Spleen (tissue), 11 donors: ENCODE measurements at regions not wholly inside any gene's neighbourhood (a gene's known extent, or its start where the extent isn't known, plus 50 kb on each side); places are given as distances from the start of the nearest gene placed in this dataset.
"Not testable (repeated sequence)": the region's sequence is repeated elsewhere in the genome, so short reads cannot be mapped to it uniquely, and the experiment has no call there.

Experiments
- DNase-seq: peaks from one replicate; pipeline ENCODE4 v3.0.0-alpha.2; 2020
- H3K27ac ChIP-seq, 8 donors: fragments of 200-600 bp; sonication (generic) in 7 of 8; 1 replicate in 4 of 8; 2 replicates in 4 of 8; pipeline versions ENCODE4 v1.5.0 to v1.8.0; 2016 to 2021; ENCODE audit warnings: inconsistent platforms in 4 of 8, mild to moderate bottlenecking in 4 of 8, moderate library complexity in 1 of 8
- H3K27me3 ChIP-seq, 7 donors: fragments of 200-600 bp; sonication (generic) in 6 of 7; replicated peaks in 1 of 7; 1 replicate in 4 of 7; 2 replicates in 3 of 7; pipeline versions ENCODE4 v1.5.0 to v1.8.0; 2016 to 2021; ENCODE audit warnings: inconsistent platforms in 3 of 7, mild to moderate bottlenecking in 1 of 7
- H3K36me3 ChIP-seq, 6 donors: fragments of 200-600 bp; sonication (generic) in 5 of 6; 1 replicate in 4 of 6; 2 replicates in 2 of 6; pipeline versions ENCODE4 v1.5.0 to v1.8.0; 2016 to 2021; ENCODE audit warnings: inconsistent platforms in 2 of 6
- H3K4me1 ChIP-seq, 6 donors: fragments of 200-600 bp; sonication (generic) in 5 of 6; 1 replicate in 3 of 6; 2 replicates in 3 of 6; pipeline versions ENCODE4 v1.5.0 to v1.8.0; 2016 to 2021; ENCODE audit warnings: inconsistent platforms in 3 of 6
- H3K4me3 ChIP-seq, 8 donors: fragments of 200-600 bp; sonication (generic) in 7 of 8; 1 replicate in 4 of 8; 2 replicates in 4 of 8; pipeline versions ENCODE4 v1.5.0 to v1.8.0; 2016 to 2021; ENCODE audit warnings: inconsistent platforms in 4 of 8, mild to moderate bottlenecking in 4 of 8, moderate library complexity in 2 of 8
- H3K9me3 ChIP-seq, 8 donors: fragments of 200-600 bp; sonication (generic) in 7 of 8; 1 replicate in 4 of 8; 2 replicates in 4 of 8; pipeline versions ENCODE4 v1.5.0 to v1.8.0; 2016 to 2021; ENCODE audit warnings: inconsistent platforms in 4 of 8
- POLR2A ChIP-seq, 3 donors: fragments of 450-650 bp; IDR thresholded peaks; one replicate each; pipeline ENCODE4 v1.5.1; 2017; ENCODE audit warnings: antibody characterized with exemption in 3 of 3, mild to moderate bottlenecking in 1 of 3
- POLR2AphosphoS5 ChIP-seq, 3 donors: sonication (generic); formaldehyde crosslinking; IDR thresholded peaks; one replicate each; pipeline ENCODE4 v1.5.1; 2017; ENCODE audit warnings: antibody characterized with exemption in 3 of 3
- WGBS, 5 donors: extraction: QIAGEN DNeasy Blood & Tissue Kit in 3 of 5; methylation state at CpG; one replicate each; pipeline versions ENCODE4 v1.1.5 to v1.1.7; 2013 to 2018; 5-methylcytosine and 5-hydroxymethylcytosine counted together
- intact Hi-C: fragments of 100-400 bp; cut with DNase I; formaldehyde crosslinking; loops from one replicate; pipeline ENCODE4 v1.15.0; 2023; ENCODE audit warnings: low total_unique reads
- TF ChIP-seq, protein P1 (sequence below), 11 experiments: fragments of 200-600 bp in 7 of 11; fragments of 450-650 bp in 4 of 11; sonication (generic) in 4 of 11; IDR thresholded peaks in 8 of 11; conservative IDR thresholded peaks in 3 of 11; 1 replicate in 7 of 11; 2 replicates in 4 of 11; pipeline versions ENCODE4 v1.4.0 to v1.8.0; 2016 to 2021; ENCODE audit warnings: antibody characterized with exemption in 11 of 11, inconsistent platforms in 4 of 11, mild to moderate bottlenecking in 1 of 11
- donor health status: healthy with polysubstance abuse.
- donor health status: DM: no; HTN: no; CAD: no; lungs with moderate emphysema.
- donor health status: DM: no; HTN: no; CAD: no.
- donor health status: Bipolar disorder and iron deficiency.
- donor health status: healthy.
- donor health status: DM: no; HTN: no; CAD: no.
- donor health status: DM: yes; HTN: yes; CAD: no.

DNA sequence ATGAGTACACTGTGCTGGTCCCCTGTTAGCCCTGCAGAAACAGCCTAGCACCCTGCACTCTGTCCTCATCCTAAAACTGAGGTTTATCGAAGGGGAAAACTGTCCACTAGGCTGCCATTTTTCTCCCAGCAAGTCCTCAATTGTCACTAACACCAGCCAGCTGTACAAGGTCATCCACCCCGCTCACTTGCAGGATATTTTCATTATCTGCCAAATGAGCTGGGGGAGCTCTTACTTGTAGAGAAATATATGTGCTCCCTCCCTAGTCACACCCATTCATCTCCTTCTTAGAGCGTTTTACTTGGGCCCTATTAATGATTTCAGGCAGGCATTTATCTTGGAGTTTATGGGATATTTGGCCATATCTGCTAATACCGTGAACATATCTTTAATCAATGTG lies 413.5 kb upstream of the NFE2L3 start:
- Histone ChIP-seq H3K36me3 (no peaks in the 10 kb centered on the region), H3K27me3 (peaks cover 0 to 20% (median 4%) of the 10 kb centered on the region in 7 donors), H3K9me3 (no peaks in the 10 kb centered on the region), H3K27ac (no peak overlapping the region), H3K4me3 (no peak overlapping the region), H3K4me1 (no peaks in the 10 kb centered on the region)
- WGBS, 5 donors = 80 to 87% (median 83%) methylated on average over 4 of the region's 4 CpGs
- intact Hi-C loops = loop anchor here (5.0 kb wide), 1 partner anchor 141 kb away; no protein-coding TSS in a partner anchor
- no peak for TF ChIP-seq POLR2A (IDR thresholded peaks at IDR 0.05)
- TF ChIP-seq POLR2AphosphoS5 (IDR thresholded peaks at IDR 0.05) = no peak
- TF ChIP-seq, protein P1, sequence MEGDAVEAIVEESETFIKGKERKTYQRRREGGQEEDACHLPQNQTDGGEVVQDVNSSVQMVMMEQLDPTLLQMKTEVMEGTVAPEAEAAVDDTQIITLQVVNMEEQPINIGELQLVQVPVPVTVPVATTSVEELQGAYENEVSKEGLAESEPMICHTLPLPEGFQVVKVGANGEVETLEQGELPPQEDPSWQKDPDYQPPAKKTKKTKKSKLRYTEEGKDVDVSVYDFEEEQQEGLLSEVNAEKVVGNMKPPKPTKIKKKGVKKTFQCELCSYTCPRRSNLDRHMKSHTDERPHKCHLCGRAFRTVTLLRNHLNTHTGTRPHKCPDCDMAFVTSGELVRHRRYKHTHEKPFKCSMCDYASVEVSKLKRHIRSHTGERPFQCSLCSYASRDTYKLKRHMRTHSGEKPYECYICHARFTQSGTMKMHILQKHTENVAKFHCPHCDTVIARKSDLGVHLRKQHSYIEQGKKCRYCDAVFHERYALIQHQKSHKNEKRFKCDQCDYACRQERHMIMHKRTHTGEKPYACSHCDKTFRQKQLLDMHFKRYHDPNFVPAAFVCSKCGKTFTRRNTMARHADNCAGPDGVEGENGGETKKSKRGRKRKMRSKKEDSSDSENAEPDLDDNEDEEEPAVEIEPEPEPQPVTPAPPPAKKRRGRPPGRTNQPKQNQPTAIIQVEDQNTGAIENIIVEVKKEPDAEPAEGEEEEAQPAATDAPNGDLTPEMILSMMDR (IDR thresholded peaks at IDR 0.05 in 8 of 11, conservative IDR thresholded peaks at IDR 0.05 in 3 of 11) = no peak
- no peak for DNase-seq

DNA sequence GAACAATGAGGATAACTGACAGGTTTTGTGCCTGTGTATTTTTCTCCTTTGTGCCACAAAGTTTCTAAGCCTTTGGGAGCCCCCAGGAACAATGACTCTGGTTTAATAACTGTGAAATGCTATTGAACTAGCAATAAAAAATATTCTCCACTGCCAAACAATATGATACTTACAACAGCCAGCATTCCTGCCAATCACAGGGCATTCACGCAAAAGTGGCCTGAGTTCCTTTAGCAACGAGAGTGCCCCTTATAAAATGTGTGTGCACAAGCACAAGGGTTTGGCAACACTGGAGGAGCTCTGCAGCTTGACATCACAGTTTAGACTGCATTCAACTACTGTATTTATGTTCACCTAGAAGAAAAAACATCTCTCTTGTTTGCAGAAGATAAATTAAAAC lies 412.9 kb upstream of the NFE2L3 start:
- intact Hi-C loops = loop anchor here (5.0 kb wide), 1 partner anchor 142 kb away; no protein-coding TSS in a partner anchor
- H3K27ac ChIP-seq = no peak overlapping the region
- peaks cover 0 to 23% (median 4%) of the 10 kb centered on the region in 7 donors for H3K27me3 ChIP-seq
- no peak for DNase-seq
- H3K4me3 ChIP-seq = no peak overlapping the region
- TF ChIP-seq POLR2AphosphoS5 (IDR thresholded peaks at IDR 0.05) = no peak
- 75 to 95% (median 90%) methylated on average over 2 of the region's 2 CpGs for WGBS, 5 donors
- H3K4me1 ChIP-seq = no peaks in the 10 kb centered on the region
- H3K36me3 ChIP-seq = no peaks in the 10 kb centered on the region
- H3K9me3 ChIP-seq = no peaks in the 10 kb centered on the region

DNA sequence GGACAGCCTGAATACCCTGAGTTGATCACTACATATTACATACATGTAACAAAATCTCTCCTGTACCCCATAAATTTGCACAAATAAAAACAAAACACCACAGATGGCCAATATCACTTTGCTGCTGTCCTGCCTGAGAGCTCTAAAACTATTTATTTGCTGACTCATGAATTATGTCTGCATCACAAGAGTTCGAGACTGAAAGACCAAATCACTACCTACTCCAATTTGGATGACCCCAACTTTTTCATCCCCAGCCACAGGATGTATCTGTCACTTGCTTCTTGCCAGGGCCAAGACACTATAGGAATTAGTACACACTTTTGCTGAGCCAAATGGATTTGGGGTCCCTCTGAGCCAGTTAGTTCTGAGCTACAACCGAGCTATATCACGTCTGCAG lies 409.7 kb upstream of the NFE2L3 start:
- Histone ChIP-seq H3K27me3 (peaks cover 0 to 16% (median 3%) of the 10 kb centered on the region in 7 donors), H3K36me3 (no peaks in the 10 kb centered on the region), H3K9me3 (no peaks in the 10 kb centered on the region), H3K4me1 (no peaks in the 10 kb centered on the region), H3K4me3 (no peak overlapping the region), H3K27ac (no peak overlapping the region)
- 70 to 94% (median 82%) methylated on average over 3 of the region's 3 CpGs for WGBS, 5 donors
- intact Hi-C loops = no loop called here
- TF ChIP-seq POLR2A (IDR thresholded peaks at IDR 0.05) = no peak
- TF ChIP-seq, protein P1 (IDR thresholded peaks at IDR 0.05 in 8 of 11, conservative IDR thresholded peaks at IDR 0.05 in 3 of 11) = no peak
- no peak for TF ChIP-seq POLR2AphosphoS5 (IDR thresholded peaks at IDR 0.05)
- DNase-seq = no peak

DNA sequence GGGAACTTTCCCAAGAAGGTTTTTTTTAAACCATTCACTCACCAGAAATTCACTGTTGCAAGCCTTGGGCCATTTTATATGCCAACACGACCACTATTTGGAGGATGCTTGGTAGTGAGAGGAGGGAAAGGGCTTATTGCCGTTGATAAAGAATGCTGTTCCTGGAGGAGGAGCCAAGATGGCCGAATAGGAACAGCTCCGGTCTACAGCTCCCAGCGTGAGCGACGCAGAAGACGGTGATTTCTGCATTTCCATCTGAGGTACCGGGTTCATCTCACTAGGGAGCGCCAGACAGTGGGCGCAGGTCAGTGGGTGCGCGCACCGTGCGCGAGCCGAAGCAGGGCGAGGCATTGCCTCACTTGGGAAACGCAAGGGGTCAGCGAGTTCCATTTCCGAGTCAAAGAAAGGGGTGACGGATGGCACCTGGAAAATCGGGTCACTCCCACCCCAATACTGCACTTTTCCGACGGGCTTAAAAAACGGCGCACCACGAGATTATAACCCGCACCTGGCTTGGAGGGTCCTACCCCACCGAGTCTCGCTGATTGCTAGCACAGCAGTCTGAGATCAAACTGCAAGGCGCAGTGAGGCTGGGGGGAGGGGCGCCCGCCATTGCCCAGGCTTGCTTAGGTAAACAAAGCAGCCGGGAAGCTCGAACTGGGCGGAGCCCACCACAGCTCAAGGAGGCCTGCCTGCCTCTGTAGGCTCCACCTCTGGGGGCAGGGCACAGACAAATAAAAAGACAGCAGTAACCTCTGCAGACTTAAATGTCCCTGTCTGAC lies 408.1 kb upstream of the NFE2L3 start:
- H3K9me3 ChIP-seq, H3K27ac ChIP-seq, H3K27me3 ChIP-seq, H3K4me3 ChIP-seq, DNase-seq, H3K4me1 ChIP-seq, H3K36me3 ChIP-seq, intact Hi-C loops: not testable (repeated sequence)
- WGBS, 5 donors = 90 to 94% (median 93%) methylated on average over 19 to 37 of the region's 37 CpGs

DNA sequence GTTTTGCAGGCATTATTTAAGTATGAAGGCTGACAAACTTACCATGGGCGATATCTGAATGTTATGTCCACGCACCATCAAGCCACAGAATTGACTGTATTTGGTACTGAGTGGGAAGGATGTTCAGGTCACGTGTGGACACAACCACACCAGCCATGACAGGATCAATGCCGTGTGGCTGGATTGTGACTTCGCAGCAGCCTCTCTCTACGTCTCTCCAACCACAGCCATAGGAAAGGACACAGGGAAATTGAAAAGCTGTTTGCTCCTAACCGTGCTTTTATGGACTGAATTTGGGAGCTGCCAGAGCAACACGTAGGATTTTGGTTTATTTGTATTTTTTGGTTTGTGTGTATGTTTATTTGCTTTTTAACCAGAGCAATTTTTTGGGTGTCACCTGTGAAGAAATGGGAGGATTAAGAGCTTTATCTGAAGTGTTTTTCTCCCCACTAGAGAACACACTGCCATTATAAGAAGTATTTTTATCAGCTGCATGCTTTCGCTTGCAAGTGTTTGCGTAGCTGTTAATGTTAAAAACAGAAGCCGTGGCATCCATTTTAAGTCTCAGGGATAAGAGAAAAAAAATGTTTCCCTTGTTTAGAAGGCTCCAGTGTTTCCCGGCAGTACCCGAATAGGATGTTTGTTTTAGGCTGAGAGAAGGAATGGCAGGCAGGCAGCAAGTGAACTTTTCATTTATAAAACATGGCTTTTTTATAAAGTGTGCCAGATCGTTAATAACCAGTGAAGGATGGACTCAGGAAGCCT lies 401.1 kb upstream of the NFE2L3 start:
- intact Hi-C loops = no loop called here
- peak overlapping the region in 1 of 8 donors; percentile 18 for H3K27ac ChIP-seq
- no peaks in the 10 kb centered on the region for H3K4me1 ChIP-seq
- TF ChIP-seq, protein P1 (IDR thresholded peaks at IDR 0.05 in 8 of 11, conservative IDR thresholded peaks at IDR 0.05 in 3 of 11) = no peak
- TF ChIP-seq POLR2A (IDR thresholded peaks at IDR 0.05) (no peak), POLR2AphosphoS5 (IDR thresholded peaks at IDR 0.05) (no peak)
- no peaks in the 10 kb centered on the region for H3K27me3 ChIP-seq
- H3K9me3 ChIP-seq = no peaks in the 10 kb centered on the region
- 72 to 88% (median 84%) methylated on average over 14 of the region's 14 CpGs for WGBS, 5 donors
- DNase-seq = no peak
- no peak overlapping the region for H3K4me3 ChIP-seq
- no peaks in the 10 kb centered on the region for H3K36me3 ChIP-seq
